NCI-H82 treated with DMSO at 0.1 percent for 48 hours (cell line): ENCODE measurements at regions not wholly inside any gene's neighbourhood (a gene's known extent, or its start where the extent isn't known, plus 50 kb on each side); places are given as distances from the start of the nearest gene placed in this dataset.

ENCODE experiments used
- DNase-seq: peaks from one replicate; lab custom pipeline; 2025; ENCODE audit not compliant: unreplicated experiment; lab: John Stamatoyannopoulos, UW

GRCh38 chr2:136582628-136583205, 182.6 kb upstream of the THSD7B start:
- DNase-seq = no peak

GRCh38 chr2:136572335-136572734, 193.0 kb upstream of the THSD7B start:
- no peak for DNase-seq

GRCh38 chr2:136557203-136557602, 208.1 kb upstream of the THSD7B start:
- no peak for DNase-seq

- DNase-seq = no peak
Measured at GRCh38 chr2:136550181-136550580, 215.2 kb upstream of the THSD7B start.

- DNase-seq = no peak
Measured at GRCh38 chr2:136539355-136539754, 226.0 kb upstream of the THSD7B start.

GRCh38 chr2:136538489-136538888, 226.9 kb upstream of the THSD7B start:
- DNase-seq = no peak

- DNase-seq = no peak
Measured at GRCh38 chr2:136534811-136535210, 230.5 kb upstream of the THSD7B start.

- DNase-seq = no peak
Measured at GRCh38 chr2:136532171-136532570, 233.2 kb upstream of the THSD7B start.

GRCh38 chr2:136531731-136532130, 233.6 kb upstream of the THSD7B start:
- DNase-seq = no peak

- no peak for DNase-seq
Measured at GRCh38 chr2:136530146-136530545, 235.2 kb upstream of the THSD7B start.

GRCh38 chr2:136527560-136527959, 237.8 kb upstream of the THSD7B start:
- no peak for DNase-seq

- no peak for DNase-seq
Measured at GRCh38 chr2:136522724-136523123, 242.6 kb upstream of the THSD7B start.

- DNase-seq = no peak
Measured at GRCh38 chr2:136517716-136518115, 247.6 kb upstream of the THSD7B start.

GRCh38 chr2:136510244-136510643, 255.1 kb upstream of the THSD7B start:
- DNase-seq = no peak

GRCh38 chr2:136505462-136505861, 259.9 kb upstream of the THSD7B start:
- DNase-seq = no peak

GRCh38 chr2:136502660-136503059, 262.7 kb upstream of the THSD7B start:
- no peak for DNase-seq

GRCh38 chr2:136497709-136498108, 267.6 kb upstream of the THSD7B start:
- DNase-seq = no peak

- DNase-seq = no peak
Measured at GRCh38 chr2:136496966-136497365, 268.4 kb upstream of the THSD7B start.

- DNase-seq = no peak
Measured at GRCh38 chr2:136495636-136496035, 269.7 kb upstream of the THSD7B start.

GRCh38 chr2:136492901-136493300, 272.4 kb upstream of the THSD7B start:
- no peak for DNase-seq

GRCh38 chr2:136490100-136490499, 275.2 kb upstream of the THSD7B start:
- no peak for DNase-seq

- DNase-seq = no peak
Measured at GRCh38 chr2:136487421-136487820, 277.9 kb upstream of the THSD7B start.

GRCh38 chr2:136486115-136486514, 279.2 kb upstream of the THSD7B start:
- DNase-seq = no peak

- peak; percentile 80 for DNase-seq
Measured at GRCh38 chr2:136482966-136483365, 282.4 kb upstream of the THSD7B start.
